HG02840 (cell line): ENCODE measurements at regions not wholly inside any gene's neighbourhood (a gene's known extent, or its start where the extent isn't known, plus 50 kb on each side); places are given as distances from the start of the nearest gene placed in this dataset.
"Not testable (repeated sequence)": the region's sequence is repeated elsewhere in the genome, so short reads cannot be mapped to it uniquely, and the experiment has no call there.

ENCODE experiments used
- ATAC-seq: cut with Tn5 transposase; IDR thresholded peaks from one replicate; pipeline ENCODE4 v1.9.1; 2021; ENCODE audit warnings: mild to moderate bottlenecking, moderate library complexity, moderate number of reproducible peaks; ENCODE audit not compliant: unreplicated experiment, low FRiP score

DNA sequence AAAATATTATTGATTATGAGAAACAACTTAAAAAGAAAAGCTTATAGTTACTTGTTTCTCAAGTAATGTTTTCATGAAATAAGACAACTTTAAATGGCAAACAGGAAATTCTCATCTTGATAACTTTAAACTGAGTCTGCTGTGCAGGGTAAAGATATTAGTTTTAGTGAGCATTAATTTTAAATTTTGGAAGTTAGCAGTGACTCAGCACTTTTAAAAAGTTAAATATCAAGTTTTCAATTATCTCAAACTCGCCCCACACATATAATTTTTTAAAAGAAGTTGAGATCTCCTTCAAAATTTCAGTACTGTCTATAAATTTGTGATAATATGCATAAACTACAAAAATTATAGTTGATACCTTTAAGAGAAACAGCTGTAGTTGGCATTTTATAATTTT, 337.3 kb upstream of the NT5E start:
- no peak for ATAC-seq

DNA sequence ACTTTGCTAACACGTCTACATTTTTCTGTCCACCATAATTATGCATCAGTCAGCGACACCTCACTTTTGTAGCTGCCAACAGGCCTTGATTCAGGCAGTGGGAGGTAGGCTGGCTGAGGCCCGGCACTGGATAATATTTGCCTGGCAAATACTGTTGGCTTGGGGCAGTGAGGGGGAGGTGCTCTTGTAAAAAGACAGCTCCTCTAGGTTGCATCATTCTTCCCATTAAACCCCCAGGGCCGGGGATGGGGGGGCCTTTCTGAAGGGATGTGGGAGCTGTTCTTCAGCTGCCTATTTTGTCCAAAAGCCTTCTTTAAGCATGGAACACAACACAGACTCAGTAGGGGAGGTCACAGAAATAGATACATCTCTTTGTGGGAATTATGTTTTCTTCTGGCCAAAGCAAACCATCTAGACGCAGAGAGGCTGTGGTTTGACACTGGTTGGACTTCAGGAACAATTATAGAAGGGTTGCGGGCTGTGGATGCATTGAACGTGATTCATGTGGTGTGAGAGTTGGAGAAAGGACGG, 338.3 kb upstream of the NT5E start:
- no peak for ATAC-seq

DNA sequence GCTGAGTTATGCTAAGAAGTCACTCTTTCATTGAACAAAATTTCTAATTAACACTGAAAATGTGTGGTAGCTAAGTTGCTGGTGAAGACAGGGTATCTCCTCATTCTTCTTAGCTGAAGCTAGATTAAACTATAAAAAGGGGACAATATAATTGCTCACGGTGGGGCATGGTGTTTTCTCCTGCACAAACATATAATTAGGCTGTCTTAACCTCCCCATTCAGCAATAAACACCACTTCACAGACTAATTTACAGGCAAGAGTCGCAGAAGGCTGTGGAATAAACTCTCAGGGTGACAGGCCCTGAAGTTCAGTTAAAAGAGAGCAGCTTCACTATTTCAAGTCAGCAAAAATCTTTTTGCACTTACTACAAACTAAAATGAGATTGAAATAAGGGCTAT, 338.9 kb upstream of the NT5E start:
- ATAC-seq: no peak

GRCh38 chr6:85107701-85108100, 342.2 kb upstream of the NT5E start:
- no peak for ATAC-seq

DNA sequence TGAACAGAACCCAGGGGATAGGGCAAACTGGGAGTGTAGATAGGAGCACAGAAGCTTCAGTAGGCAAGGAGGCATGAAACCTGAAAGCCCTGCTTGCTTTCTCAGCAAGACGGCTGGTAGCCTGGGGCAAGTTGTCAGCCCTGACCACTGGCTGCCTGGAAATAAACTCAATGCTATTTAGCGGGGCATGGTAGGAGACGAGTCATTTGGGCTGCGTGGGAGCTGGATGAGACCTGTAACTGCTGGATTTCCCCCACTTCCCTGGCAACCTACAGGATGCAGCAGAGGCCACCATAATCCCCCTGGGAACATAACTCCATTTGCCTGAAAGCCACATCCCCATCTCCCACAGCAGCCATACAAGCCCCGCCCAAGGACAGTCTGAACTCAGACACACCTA, 332.6 kb upstream of the TBX18 start:
- ATAC-seq: no peak

DNA sequence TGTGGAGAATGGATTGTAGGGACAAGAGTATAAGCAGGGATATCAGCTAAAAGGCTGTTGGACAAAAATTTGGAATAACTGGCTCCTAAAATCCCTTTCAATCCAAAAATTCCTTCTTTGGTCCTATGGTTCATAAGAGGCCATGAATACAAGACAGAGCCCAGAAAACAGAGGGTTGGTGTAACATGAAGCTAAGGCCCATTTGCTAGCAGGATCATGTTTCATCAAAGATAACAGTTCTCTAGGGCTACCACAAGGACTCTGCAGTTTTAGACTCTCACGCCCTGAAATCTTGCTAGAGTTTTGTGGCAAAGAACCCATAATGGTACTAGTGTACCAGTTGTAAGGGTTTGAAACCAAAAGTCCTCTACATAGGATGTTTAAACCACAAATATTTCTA, 327.8 kb upstream of the TBX18 start:
- ATAC-seq: no peak

- ATAC-seq: no peak
Observed at GRCh38 chr6:85089255-85089654, 324.9 kb upstream of the TBX18 start.

- no peak for ATAC-seq
Observed at GRCh38 chr6:85085875-85086274, 321.5 kb upstream of the TBX18 start.

GRCh38 chr6:85081102-85081501, 316.7 kb upstream of the TBX18 start:
- ATAC-seq: no peak

GRCh38 chr6:85079761-85080160, 315.4 kb upstream of the TBX18 start:
- ATAC-seq: no peak

- ATAC-seq: no peak
Observed at GRCh38 chr6:85078058-85078457, 313.7 kb upstream of the TBX18 start.

GRCh38 chr6:85077098-85077497, 312.7 kb upstream of the TBX18 start:
- no peak for ATAC-seq

DNA sequence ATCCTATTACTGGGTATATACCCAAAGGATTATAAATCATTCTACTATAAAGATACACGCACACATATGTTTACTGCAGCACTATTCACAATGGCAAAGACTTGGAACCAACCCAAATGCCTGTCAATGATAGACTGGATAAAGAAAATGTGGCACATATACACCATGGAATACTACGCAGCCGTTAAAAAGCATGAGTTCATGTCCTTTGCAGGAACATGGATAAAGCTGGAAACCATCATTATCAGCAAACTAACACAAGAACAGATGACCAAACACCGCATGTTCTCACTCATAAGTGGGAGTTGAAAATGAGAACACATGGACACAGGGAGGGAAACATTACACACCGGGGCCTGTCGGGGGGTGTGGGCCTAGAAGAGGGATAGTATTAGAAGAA, 307.4 kb upstream of the TBX18 start:
- ATAC-seq: not testable (repeated sequence)

GRCh38 chr6:85069577-85069976, 305.2 kb upstream of the TBX18 start:
- no peak for ATAC-seq

GRCh38 chr6:85068221-85068620, 303.8 kb upstream of the TBX18 start:
- no peak for ATAC-seq

- ATAC-seq: no peak
Observed at GRCh38 chr6:85066266-85066665, 301.9 kb upstream of the TBX18 start.

- no peak for ATAC-seq
Observed at GRCh38 chr6:85065831-85066230, 301.4 kb upstream of the TBX18 start.

DNA sequence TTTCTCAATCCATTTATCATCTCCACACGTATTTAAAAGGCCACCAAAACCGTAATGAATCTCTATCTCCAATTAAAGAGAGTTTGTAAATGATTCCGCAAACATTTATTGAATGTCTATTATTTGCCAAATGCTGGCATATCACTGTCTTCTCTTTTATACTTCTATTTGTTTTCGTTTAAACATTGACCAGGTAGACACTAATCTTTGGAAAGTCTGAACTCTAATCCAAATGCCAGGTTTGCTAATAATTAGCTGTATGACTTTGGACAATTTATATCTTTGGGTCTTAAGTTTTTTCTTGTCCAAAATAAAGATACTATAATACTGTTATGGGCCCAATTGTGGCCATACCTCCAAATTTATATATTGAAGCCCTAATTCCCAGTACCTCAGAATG, 299.2 kb upstream of the TBX18 start:
- ATAC-seq: no peak

DNA sequence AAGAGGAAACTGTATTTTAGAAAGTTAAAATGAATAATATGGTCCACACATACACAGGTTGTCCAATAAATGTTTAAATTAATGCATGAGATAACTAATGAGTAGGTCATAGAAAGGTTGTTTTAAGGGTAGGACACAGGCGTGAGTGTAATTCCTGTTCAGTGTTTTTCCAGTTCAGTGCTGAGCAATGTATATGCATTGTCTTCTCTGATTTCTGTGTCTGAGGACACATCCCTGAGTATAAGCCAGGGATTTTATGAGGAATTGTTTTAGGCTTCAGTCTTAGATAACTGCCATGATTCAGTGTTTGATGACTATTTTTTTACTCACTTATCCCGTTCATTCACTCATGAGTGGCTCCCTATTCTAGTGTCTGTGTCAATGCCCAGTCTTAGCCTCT, 298.5 kb upstream of the TBX18 start:
- ATAC-seq: no peak

GRCh38 chr6:85058806-85059205, 294.4 kb upstream of the TBX18 start:
- no peak for ATAC-seq

DNA sequence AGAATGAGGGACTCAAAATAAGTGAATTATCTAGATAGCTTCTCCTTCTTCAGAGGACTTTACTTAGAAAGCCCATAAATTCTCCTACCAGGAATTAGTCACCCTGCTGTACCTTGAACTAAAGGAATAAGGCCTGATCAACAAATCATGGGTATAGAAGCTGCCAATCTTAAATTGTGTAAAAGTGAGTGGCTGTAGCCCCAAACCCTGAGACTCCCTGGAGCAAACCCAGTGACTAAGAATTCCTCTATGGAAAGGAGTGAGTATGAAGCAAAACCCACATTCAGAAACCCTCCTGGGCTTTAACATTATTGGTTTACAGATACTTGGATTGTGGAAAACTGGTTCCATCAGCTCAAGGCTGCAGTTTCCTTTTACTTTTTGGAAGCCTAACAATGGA, 285.8 kb upstream of the TBX18 start:
- no peak for ATAC-seq

DNA sequence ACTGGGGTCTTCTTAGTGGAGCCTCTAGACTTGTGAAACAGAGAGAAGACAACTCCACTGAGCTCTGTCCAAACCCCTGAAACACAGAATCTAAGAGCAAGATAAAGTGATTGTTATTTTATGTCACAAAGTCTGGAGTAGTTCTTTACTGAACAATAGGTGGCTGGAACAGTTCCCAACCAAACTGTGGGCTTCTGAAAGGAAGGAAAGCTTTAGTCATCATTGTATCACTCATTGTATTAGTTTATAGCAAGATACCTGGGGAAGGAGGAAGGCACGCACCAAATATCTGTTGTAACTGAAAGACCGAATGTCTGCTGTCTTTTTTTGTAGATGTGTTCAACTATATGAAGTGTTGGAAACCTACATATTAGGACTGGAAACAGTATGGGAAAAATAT, 284.9 kb upstream of the TBX18 start:
- no peak for ATAC-seq

DNA sequence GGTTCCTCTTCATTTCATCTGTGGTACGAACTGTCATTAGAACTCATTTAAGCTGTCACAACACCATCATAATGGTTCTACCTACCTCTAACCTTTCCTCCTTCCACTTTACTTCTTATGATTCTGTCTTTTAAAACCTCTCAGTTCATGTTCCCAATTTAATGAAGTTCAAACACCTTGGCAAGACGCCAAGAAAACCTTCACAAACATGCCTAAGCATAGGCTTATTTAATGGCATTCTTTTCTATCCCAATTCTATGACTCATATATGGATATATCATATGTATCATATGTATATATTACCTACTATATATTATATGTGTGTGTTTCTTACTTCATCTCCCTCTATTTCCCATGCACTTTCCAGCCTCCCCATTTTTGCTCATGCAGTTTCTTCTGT, 283.4 kb upstream of the TBX18 start:
- no peak for ATAC-seq
